OCI-LY3 (cell line): ENCODE measurements at regions not wholly inside any gene's neighbourhood (a gene's known extent, or its start where the extent isn't known, plus 50 kb on each side); places are given as distances from the start of the nearest gene placed in this dataset.
"Not testable (repeated sequence)": the region's sequence is repeated elsewhere in the genome, so short reads cannot be mapped to it uniquely, and the experiment has no call there.

ENCODE experiments used
- EZH2phosphoT487 ChIP-seq: fragments of 200-600 bp; shearing (Covaris generic); IDR thresholded peaks from 2 replicates; pipeline ENCODE4 v1.6.1; 2018; ENCODE audit warnings: antibody characterized with exemption, mixed run types, low read depth
- TF ChIP-seq, protein P1 (sequence below): fragments of 200-600, 300-600 bp; sonication (generic); IDR thresholded peaks from 2 replicates; pipeline ENCODE4 v1.5.1; 2014; ENCODE audit warnings: antibody characterized with exemption, low read length, low read depth

DNA sequence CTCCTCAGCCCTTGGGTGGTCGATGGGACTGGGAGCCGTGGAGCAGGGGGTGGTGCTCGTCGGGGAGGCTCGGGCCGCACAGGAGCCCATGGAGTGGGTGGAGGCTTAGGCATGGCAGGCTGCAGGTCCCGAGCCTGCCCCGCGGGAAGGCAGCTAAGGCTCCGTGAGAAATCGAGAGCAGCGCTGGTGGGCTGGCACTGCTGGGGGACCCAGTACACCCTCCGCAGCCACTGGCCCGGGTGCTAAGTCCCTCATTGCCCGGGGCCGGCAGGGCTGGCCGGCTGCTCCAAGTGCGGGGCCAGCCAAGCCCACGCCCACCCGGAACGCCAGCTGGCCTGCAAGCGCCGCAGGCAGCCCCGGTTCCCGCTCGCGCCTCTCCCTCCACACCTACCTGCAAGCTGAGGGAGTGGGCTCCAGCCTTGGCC is 416.7 kb downstream of the KCNA4 start:
- TF ChIP-seq, protein P1, sequence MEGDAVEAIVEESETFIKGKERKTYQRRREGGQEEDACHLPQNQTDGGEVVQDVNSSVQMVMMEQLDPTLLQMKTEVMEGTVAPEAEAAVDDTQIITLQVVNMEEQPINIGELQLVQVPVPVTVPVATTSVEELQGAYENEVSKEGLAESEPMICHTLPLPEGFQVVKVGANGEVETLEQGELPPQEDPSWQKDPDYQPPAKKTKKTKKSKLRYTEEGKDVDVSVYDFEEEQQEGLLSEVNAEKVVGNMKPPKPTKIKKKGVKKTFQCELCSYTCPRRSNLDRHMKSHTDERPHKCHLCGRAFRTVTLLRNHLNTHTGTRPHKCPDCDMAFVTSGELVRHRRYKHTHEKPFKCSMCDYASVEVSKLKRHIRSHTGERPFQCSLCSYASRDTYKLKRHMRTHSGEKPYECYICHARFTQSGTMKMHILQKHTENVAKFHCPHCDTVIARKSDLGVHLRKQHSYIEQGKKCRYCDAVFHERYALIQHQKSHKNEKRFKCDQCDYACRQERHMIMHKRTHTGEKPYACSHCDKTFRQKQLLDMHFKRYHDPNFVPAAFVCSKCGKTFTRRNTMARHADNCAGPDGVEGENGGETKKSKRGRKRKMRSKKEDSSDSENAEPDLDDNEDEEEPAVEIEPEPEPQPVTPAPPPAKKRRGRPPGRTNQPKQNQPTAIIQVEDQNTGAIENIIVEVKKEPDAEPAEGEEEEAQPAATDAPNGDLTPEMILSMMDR = not testable (repeated sequence)
- TF ChIP-seq EZH2phosphoT487 = not testable (repeated sequence)
